ENCODE measurements at regions not wholly inside any gene's neighbourhood (a gene's known extent, or its start where the extent isn't known, plus 50 kb on each side); places are given as distances from the start of the nearest gene placed in this dataset.

- Mint-ChIP-seq H3K4me3 (ENCODE audit: unreplicated experiment) (no peak overlapping the region), H3K9me3 (ENCODE audit: unreplicated experiment) (peaks cover 3% of the 10 kb centered on the region), H3K27ac (ENCODE audit: unreplicated experiment) (no peak overlapping the region), H3K4me1 (ENCODE audit: low read depth, unreplicated experiment) (peaks cover 5% of the 10 kb centered on the region), H3K27me3 (ENCODE audit: unreplicated experiment) (no peaks in the 10 kb centered on the region), H3K36me3 (ENCODE audit: unreplicated experiment) (no peaks in the 10 kb centered on the region)
- no peak for TF ChIP-seq CTCF (IDR thresholded peaks at IDR 0.05; ENCODE audit: partially characterized antibody, unreplicated experiment)
- no peak for DNase-seq
Measured at GRCh38 chr3:30553641-30554316, 52.6 kb upstream of the TGFBR2 start.

GRCh38 chr3:30554317-30554690 is 52.1 kb upstream of the TGFBR2 start:
- no peak for DNase-seq
- no peak for TF ChIP-seq CTCF (IDR thresholded peaks at IDR 0.05; ENCODE audit: partially characterized antibody, unreplicated experiment)
- Mint-ChIP-seq H3K4me3 (ENCODE audit: unreplicated experiment) (no peak overlapping the region), H3K4me1 (ENCODE audit: low read depth, unreplicated experiment) (peaks cover 5% of the 10 kb centered on the region), H3K36me3 (ENCODE audit: unreplicated experiment) (no peaks in the 10 kb centered on the region), H3K9me3 (ENCODE audit: unreplicated experiment) (peaks cover 3% of the 10 kb centered on the region), H3K27me3 (ENCODE audit: unreplicated experiment) (no peaks in the 10 kb centered on the region), H3K27ac (ENCODE audit: unreplicated experiment) (no peak overlapping the region)

DNA sequence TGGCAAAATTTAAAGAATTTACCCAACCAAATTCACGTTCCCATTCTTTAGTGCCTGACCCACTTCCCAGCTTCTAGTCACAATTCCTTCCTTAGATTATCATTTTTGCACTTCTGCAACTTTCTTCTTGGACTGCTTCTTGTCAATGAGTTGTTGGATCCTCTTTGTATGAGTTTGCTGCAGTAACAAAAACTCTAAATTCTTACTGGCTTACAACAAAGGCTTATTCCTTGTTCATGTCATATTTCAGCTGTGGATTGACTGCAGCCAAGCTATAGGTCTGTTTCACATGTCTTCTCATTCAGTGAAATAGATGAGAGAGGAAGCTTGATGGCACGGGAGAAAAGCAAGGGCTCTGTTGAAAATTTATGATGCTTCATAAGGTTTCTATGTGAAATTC is 50.4 kb upstream of the TGFBR2 start:
- Mint-ChIP-seq H3K36me3 (ENCODE audit: unreplicated experiment) (no peaks in the 10 kb centered on the region), H3K4me3 (ENCODE audit: unreplicated experiment) (no peak overlapping the region), H3K27me3 (ENCODE audit: unreplicated experiment) (no peaks in the 10 kb centered on the region), H3K4me1 (ENCODE audit: low read depth, unreplicated experiment) (peaks cover 3% of the 10 kb centered on the region), H3K27ac (ENCODE audit: unreplicated experiment) (no peak overlapping the region), H3K9me3 (ENCODE audit: unreplicated experiment) (peaks cover under 1% of the 10 kb centered on the region)
- TF ChIP-seq CTCF (IDR thresholded peaks at IDR 0.05; ENCODE audit: partially characterized antibody, unreplicated experiment) = no peak
- DNase-seq = no peak
